ENCODE measurements at regions not wholly inside any gene's neighbourhood (a gene's known extent, or its start where the extent isn't known, plus 50 kb on each side); places are given as distances from the start of the nearest gene placed in this dataset.

DNA sequence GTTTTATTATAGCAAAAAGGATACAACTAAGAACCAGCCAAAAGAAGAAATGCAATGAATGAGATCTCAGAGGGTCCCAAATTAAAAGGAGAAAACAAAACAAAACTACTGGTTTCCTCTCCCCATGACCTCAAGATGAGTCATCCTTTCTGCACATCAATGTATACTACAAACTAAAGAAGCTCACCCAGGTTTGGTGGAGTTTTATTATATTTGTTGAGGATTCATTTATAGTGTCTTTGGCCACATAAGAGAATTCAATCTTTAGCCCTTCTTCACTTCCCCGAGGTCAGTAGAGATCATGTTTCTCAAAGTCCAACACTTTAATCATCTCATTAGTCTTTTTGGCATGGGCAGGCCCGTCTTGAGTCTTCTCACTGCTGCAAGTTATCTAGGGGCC lies 210.6 kb downstream of the SLC6A15 start:
- DNase-seq (ENCODE audit: low read depth in 1 of 2, low spot score in 1 of 2) (no peak), ATAC-seq (no peak), FAIRE-seq (no peak)
- Histone ChIP-seq H3K27ac (no peak overlapping the region), H3K9me3 (no peaks in the 10 kb centered on the region), H3K4me3 (no peak overlapping the region), H3K4me2 (no peak overlapping the region), H3K4me1 (no peaks in the 10 kb centered on the region)
- WGBS (ENCODE audit: missing lambda C conversion rate), result 20% methylated on average over 2 of the region's 2 CpGs
- POLR2A ChIA-PET, result no interaction called here
- TF ChIP-seq, protein P1, sequence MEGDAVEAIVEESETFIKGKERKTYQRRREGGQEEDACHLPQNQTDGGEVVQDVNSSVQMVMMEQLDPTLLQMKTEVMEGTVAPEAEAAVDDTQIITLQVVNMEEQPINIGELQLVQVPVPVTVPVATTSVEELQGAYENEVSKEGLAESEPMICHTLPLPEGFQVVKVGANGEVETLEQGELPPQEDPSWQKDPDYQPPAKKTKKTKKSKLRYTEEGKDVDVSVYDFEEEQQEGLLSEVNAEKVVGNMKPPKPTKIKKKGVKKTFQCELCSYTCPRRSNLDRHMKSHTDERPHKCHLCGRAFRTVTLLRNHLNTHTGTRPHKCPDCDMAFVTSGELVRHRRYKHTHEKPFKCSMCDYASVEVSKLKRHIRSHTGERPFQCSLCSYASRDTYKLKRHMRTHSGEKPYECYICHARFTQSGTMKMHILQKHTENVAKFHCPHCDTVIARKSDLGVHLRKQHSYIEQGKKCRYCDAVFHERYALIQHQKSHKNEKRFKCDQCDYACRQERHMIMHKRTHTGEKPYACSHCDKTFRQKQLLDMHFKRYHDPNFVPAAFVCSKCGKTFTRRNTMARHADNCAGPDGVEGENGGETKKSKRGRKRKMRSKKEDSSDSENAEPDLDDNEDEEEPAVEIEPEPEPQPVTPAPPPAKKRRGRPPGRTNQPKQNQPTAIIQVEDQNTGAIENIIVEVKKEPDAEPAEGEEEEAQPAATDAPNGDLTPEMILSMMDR (IDR thresholded peaks at IDR 0.05), result no peak
- TF ChIP-seq FOSL2 (IDR thresholded peaks at IDR 0.05) (no peak), FOSL2 (CRISPR knock-in tag; IDR thresholded peaks at IDR 0.05) (peak; percentile 39; the same call in 1 of the 2 replicates)
- CTCF ChIA-PET, result no interaction called here

DNA sequence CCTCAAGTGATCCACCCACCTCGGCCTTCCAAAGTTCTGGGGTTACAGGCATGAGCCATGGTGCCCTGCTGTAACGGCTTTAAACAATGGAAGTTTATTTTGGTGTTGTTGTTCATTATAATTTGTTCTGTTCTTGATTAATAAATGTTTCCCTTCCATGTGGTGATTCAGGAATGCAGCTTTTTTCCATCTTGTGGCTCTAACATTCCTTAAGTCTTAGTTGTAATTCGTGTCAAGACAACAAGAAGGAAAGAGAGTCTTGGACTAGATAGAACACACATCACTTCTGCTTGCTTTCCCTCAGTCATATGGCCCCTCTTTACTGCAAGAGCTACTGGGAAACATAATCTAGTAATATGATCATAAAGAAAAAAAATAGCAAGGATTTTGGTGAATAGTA lies 211.6 kb downstream of the SLC6A15 start:
- Histone ChIP-seq H3K4me3 (no peak overlapping the region), H3K9me3 (no peaks in the 10 kb centered on the region), H3K4me2 (no peak overlapping the region), H3K27ac (no peak overlapping the region), H3K4me1 (no peaks in the 10 kb centered on the region)
- ChIA-PET POLR2A (no interaction called here), CTCF (interaction anchor here (1.2 kb wide), 1 partner anchor 22 kb away, joined by 3 read pairs; no protein-coding TSS in a partner anchor)
- DNase-seq (ENCODE audit: low read depth in 1 of 2, low spot score in 1 of 2) (no peak), ATAC-seq (no peak), FAIRE-seq (no peak)
- whole genome bisulfite sequencing (ENCODE audit: missing lambda C conversion rate), result 11% methylated on average over 3 of the region's 3 CpGs
- TF ChIP-seq, protein P2, sequence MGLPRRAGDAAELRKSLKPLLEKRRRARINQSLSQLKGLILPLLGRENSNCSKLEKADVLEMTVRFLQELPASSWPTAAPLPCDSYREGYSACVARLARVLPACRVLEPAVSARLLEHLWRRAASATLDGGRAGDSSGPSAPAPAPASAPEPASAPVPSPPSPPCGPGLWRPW (IDR thresholded peaks at IDR 0.05), result no peak
- TF ChIP-seq MAFK (IDR thresholded peaks at IDR 0.05; ENCODE audit: partially characterized antibody) (no peak), TP53 (CRISPR knock-in tag; IDR thresholded peaks at IDR 0.05) (no peak), RNF2 (IDR thresholded peaks at IDR 0.05; ENCODE audit: borderline replicate concordance, low read depth) (no peak), MAZ (IDR thresholded peaks at IDR 0.05; ENCODE audit: borderline replicate concordance, low read depth, low read length) (no peak), FOSB (CRISPR knock-in tag; IDR thresholded peaks at IDR 0.05) (no peak)

DNA sequence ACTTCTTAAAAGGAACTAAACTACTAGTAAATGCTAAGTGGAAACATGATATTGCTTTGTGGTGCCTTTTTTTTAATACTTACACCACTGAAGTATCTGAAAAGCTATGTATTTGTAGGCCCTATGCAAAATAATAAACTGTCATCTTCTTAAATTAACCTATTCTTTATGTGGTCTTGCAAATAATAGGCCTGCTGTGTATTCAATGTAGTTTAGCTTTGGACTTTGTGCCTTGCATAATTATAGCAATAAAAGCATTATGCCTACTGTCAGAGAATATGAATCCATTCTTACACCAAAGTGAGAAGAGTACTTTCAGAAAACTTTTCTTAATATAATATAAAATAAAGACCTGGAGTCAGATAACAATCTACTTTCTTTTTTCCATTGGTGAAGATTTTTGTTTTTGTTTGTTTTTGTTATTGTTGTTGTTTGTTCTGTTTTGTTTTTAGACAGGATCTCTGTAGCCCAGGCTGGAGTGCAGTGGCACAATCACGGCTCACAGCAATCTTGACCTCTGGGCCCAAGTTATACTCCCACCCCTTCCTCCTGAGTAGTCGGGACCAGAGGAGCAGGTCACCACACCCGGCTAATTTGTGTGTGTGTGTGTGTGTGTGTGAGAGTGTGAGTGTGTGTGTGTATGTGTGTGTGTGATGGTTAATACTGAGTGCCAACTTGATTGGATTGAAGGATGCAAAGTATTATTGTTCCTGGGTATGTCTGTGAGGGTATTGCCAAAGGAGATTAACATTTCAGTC lies 213.8 kb downstream of the SLC6A15 start:
- H3K4me3 ChIP-seq, result no peak overlapping the region
- H3K27ac ChIP-seq, result no peak overlapping the region
- no peak overlapping the region for H3K4me2 ChIP-seq
- ATAC-seq (no peak), FAIRE-seq (no peak), DNase-seq (ENCODE audit: low read depth in 1 of 2, low spot score in 1 of 2) (no peak)
- WGBS (ENCODE audit: missing lambda C conversion rate), result 46% methylated on average over 3 of the region's 3 CpGs
- H3K9me3 ChIP-seq, result no peaks in the 10 kb centered on the region
- no peaks in the 10 kb centered on the region for H3K4me1 ChIP-seq
- TF ChIP-seq CHD4 (IDR thresholded peaks at IDR 0.05; ENCODE audit: borderline replicate concordance) (no peak), RCOR1 (IDR thresholded peaks at IDR 0.05; ENCODE audit: low read depth, low read length) (no peak), NR3C1 (IDR thresholded peaks at IDR 0.05) (no peak), KDM1A (IDR thresholded peaks at IDR 0.05; ENCODE audit: low read depth) (no peak), POLR2A (IDR thresholded peaks at IDR 0.05; ENCODE audit: low read length) (no peak), HEYL (CRISPR knock-in tag; IDR thresholded peaks at IDR 0.05) (no peak), FOSL2 (IDR thresholded peaks at IDR 0.05) (no peak), FOSL2 (CRISPR knock-in tag; IDR thresholded peaks at IDR 0.05) (no peak), ZNF302 (CRISPR knock-in tag; IDR thresholded peaks at IDR 0.05) (no peak), RNF2 (IDR thresholded peaks at IDR 0.05; ENCODE audit: borderline replicate concordance, low read depth) (no peak), ZC3H11A (IDR thresholded peaks at IDR 0.05) (no peak), BHLHE40 (IDR thresholded peaks at IDR 0.05; ENCODE audit: low read depth, low read length) (no peak), HOXB13 (CRISPR knock-in tag; IDR thresholded peaks at IDR 0.05; ENCODE audit: low read depth) (no peak)
- TF ChIP-seq, protein P3, sequence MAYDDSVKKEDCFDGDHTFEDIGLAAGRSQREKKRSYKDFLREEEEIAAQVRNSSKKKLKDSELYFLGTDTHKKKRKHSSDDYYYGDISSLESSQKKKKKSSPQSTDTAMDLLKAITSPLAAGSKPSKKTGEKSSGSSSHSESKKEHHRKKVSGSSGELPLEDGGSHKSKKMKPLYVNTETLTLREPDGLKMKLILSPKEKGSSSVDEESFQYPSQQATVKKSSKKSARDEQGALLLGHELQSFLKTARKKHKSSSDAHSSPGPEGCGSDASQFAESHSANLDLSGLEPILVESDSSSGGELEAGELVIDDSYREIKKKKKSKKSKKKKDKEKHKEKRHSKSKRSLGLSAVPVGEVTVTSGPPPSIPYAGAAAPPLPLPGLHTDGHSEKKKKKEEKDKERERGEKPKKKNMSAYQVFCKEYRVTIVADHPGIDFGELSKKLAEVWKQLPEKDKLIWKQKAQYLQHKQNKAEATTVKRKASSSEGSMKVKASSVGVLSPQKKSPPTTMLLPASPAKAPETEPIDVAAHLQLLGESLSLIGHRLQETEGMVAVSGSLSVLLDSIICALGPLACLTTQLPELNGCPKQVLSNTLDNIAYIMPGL (CRISPR knock-in tag; IDR thresholded peaks at IDR 0.05; ENCODE audit: borderline replicate concordance), result no peak
- TF ChIP-seq, protein P4, sequence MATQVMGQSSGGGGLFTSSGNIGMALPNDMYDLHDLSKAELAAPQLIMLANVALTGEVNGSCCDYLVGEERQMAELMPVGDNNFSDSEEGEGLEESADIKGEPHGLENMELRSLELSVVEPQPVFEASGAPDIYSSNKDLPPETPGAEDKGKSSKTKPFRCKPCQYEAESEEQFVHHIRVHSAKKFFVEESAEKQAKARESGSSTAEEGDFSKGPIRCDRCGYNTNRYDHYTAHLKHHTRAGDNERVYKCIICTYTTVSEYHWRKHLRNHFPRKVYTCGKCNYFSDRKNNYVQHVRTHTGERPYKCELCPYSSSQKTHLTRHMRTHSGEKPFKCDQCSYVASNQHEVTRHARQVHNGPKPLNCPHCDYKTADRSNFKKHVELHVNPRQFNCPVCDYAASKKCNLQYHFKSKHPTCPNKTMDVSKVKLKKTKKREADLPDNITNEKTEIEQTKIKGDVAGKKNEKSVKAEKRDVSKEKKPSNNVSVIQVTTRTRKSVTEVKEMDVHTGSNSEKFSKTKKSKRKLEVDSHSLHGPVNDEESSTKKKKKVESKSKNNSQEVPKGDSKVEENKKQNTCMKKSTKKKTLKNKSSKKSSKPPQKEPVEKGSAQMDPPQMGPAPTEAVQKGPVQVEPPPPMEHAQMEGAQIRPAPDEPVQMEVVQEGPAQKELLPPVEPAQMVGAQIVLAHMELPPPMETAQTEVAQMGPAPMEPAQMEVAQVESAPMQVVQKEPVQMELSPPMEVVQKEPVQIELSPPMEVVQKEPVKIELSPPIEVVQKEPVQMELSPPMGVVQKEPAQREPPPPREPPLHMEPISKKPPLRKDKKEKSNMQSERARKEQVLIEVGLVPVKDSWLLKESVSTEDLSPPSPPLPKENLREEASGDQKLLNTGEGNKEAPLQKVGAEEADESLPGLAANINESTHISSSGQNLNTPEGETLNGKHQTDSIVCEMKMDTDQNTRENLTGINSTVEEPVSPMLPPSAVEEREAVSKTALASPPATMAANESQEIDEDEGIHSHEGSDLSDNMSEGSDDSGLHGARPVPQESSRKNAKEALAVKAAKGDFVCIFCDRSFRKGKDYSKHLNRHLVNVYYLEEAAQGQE (IDR thresholded peaks at IDR 0.05), result no peak
- TF ChIP-seq, protein P5, sequence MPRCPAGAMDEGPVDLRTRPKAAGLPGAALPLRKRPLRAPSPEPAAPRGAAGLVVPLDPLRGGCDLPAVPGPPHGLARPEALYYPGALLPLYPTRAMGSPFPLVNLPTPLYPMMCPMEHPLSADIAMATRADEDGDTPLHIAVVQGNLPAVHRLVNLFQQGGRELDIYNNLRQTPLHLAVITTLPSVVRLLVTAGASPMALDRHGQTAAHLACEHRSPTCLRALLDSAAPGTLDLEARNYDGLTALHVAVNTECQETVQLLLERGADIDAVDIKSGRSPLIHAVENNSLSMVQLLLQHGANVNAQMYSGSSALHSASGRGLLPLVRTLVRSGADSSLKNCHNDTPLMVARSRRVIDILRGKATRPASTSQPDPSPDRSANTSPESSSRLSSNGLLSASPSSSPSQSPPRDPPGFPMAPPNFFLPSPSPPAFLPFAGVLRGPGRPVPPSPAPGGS (IDR thresholded peaks at IDR 0.05), result no peak
- ChIA-PET POLR2A (no interaction called here), CTCF (no interaction called here)

Measured in A549 (cell line).